ENCODE measurements at regions not wholly inside any gene's neighbourhood (a gene's known extent, or its start where the extent isn't known, plus 50 kb on each side); places are given as distances from the start of the nearest gene placed in this dataset.

GRCh38 chr1:5430136-5430535 is 562.1 kb downstream of the NPHP4 start:
- no peaks in the 10 kb centered on the region for H3K9me3 ChIP-seq (ENCODE audit: control insufficient read depth, low read depth, low read length)

GRCh38 chr1:5428351-5428750 is 563.9 kb downstream of the NPHP4 start:
- Histone ChIP-seq H3K36me3 (ENCODE audit: control insufficient read depth, low read depth, low read length) (no peaks in the 10 kb centered on the region), H3K27ac (ENCODE audit: low read length) (no peak overlapping the region), H3K4me3 (ENCODE audit: low read length) (no peak overlapping the region), H3K27me3 (ENCODE audit: control insufficient read depth, insufficient read depth, low read length) (peaks cover 10% of the 10 kb centered on the region), H3K4me1 (ENCODE audit: control insufficient read depth, low read depth, low read length) (peaks cover 42% of the 10 kb centered on the region), H3K9ac (ENCODE audit: low read length) (no peak overlapping the region), H3K9me3 (ENCODE audit: control insufficient read depth, low read depth, low read length) (no peaks in the 10 kb centered on the region)

More at GRCh38 chr1:5430136-5430535, 562.1 kb downstream of the NPHP4 start:
- no peak overlapping the region for H3K9ac ChIP-seq (ENCODE audit: low read length)
- peaks cover 24% of the 10 kb centered on the region for H3K4me1 ChIP-seq (ENCODE audit: control insufficient read depth, low read depth, low read length)
- H3K36me3 ChIP-seq (ENCODE audit: control insufficient read depth, low read depth, low read length) = no peaks in the 10 kb centered on the region
- H3K27ac ChIP-seq (ENCODE audit: low read length) = no peak overlapping the region
- no peaks in the 10 kb centered on the region for H3K27me3 ChIP-seq (ENCODE audit: control insufficient read depth, insufficient read depth, low read length)
- no peak overlapping the region for H3K4me3 ChIP-seq (ENCODE audit: low read length)

- Histone ChIP-seq H3K27ac (ENCODE audit: low read length) (no peak overlapping the region), H3K4me1 (ENCODE audit: control insufficient read depth, low read depth, low read length) (peaks cover 48% of the 10 kb centered on the region), H3K27me3 (ENCODE audit: control insufficient read depth, insufficient read depth, low read length) (peaks cover 10% of the 10 kb centered on the region), H3K36me3 (ENCODE audit: control insufficient read depth, low read depth, low read length) (no peaks in the 10 kb centered on the region), H3K4me3 (ENCODE audit: low read length) (no peak overlapping the region), H3K9me3 (ENCODE audit: control insufficient read depth, low read depth, low read length) (no peaks in the 10 kb centered on the region), H3K9ac (ENCODE audit: low read length) (no peak overlapping the region)
These were observed 565.1 kb downstream of the NPHP4 start for GRCh38 chr1:5427026-5427613.

- peaks cover 38% of the 10 kb centered on the region for H3K4me1 ChIP-seq (ENCODE audit: control insufficient read depth, low read depth, low read length)
- H3K27ac ChIP-seq (ENCODE audit: low read length) = no peak overlapping the region
- H3K9ac ChIP-seq (ENCODE audit: low read length) = no peak overlapping the region
- peak overlapping the region; percentile 34 for H3K4me3 ChIP-seq (ENCODE audit: low read length)
- no peaks in the 10 kb centered on the region for H3K36me3 ChIP-seq (ENCODE audit: control insufficient read depth, low read depth, low read length)
- H3K9me3 ChIP-seq (ENCODE audit: control insufficient read depth, low read depth, low read length) = no peaks in the 10 kb centered on the region
- peaks cover 10% of the 10 kb centered on the region for H3K27me3 ChIP-seq (ENCODE audit: control insufficient read depth, insufficient read depth, low read length)
These were observed 567.2 kb downstream of the NPHP4 start for GRCh38 chr1:5424802-5425703.

- H3K4me3 ChIP-seq (ENCODE audit: low read length) = no peak overlapping the region
- H3K27me3 ChIP-seq (ENCODE audit: control insufficient read depth, insufficient read depth, low read length) = peaks cover 10% of the 10 kb centered on the region
- peaks cover 34% of the 10 kb centered on the region for H3K4me1 ChIP-seq (ENCODE audit: control insufficient read depth, low read depth, low read length)
- no peak overlapping the region for H3K9ac ChIP-seq (ENCODE audit: low read length)
- no peaks in the 10 kb centered on the region for H3K9me3 ChIP-seq (ENCODE audit: control insufficient read depth, low read depth, low read length)
- H3K27ac ChIP-seq (ENCODE audit: low read length) = no peak overlapping the region
- H3K36me3 ChIP-seq (ENCODE audit: control insufficient read depth, low read depth, low read length) = no peaks in the 10 kb centered on the region
These were observed 569.1 kb downstream of the NPHP4 start for GRCh38 chr1:5423109-5423508.

- no peak overlapping the region for H3K4me3 ChIP-seq (ENCODE audit: low read length)
- H3K9ac ChIP-seq (ENCODE audit: low read length) = no peak overlapping the region
- peaks cover 18% of the 10 kb centered on the region for H3K4me1 ChIP-seq (ENCODE audit: control insufficient read depth, low read depth, low read length)
- peaks cover 8% of the 10 kb centered on the region for H3K27me3 ChIP-seq (ENCODE audit: control insufficient read depth, insufficient read depth, low read length)
- H3K27ac ChIP-seq (ENCODE audit: low read length) = no peak overlapping the region
- H3K9me3 ChIP-seq (ENCODE audit: control insufficient read depth, low read depth, low read length) = no peaks in the 10 kb centered on the region
- no peaks in the 10 kb centered on the region for H3K36me3 ChIP-seq (ENCODE audit: control insufficient read depth, low read depth, low read length)
These were observed 572.7 kb downstream of the NPHP4 start for GRCh38 chr1:5419501-5419900.

GRCh38 chr1:5416518-5416917 is 575.7 kb downstream of the NPHP4 start:
- no peak overlapping the region for H3K4me3 ChIP-seq (ENCODE audit: low read length)
- H3K27me3 ChIP-seq (ENCODE audit: control insufficient read depth, insufficient read depth, low read length) = no peaks in the 10 kb centered on the region
- no peak overlapping the region for H3K9ac ChIP-seq (ENCODE audit: low read length)
- no peaks in the 10 kb centered on the region for H3K9me3 ChIP-seq (ENCODE audit: control insufficient read depth, low read depth, low read length)
- no peaks in the 10 kb centered on the region for H3K36me3 ChIP-seq (ENCODE audit: control insufficient read depth, low read depth, low read length)
- H3K4me1 ChIP-seq (ENCODE audit: control insufficient read depth, low read depth, low read length) = no peaks in the 10 kb centered on the region
- no peak overlapping the region for H3K27ac ChIP-seq (ENCODE audit: low read length)

- H3K36me3 ChIP-seq (ENCODE audit: control insufficient read depth, low read depth, low read length) = no peaks in the 10 kb centered on the region
- no peak overlapping the region for H3K4me3 ChIP-seq (ENCODE audit: low read length)
- H3K27ac ChIP-seq (ENCODE audit: low read length) = no peak overlapping the region
- no peaks in the 10 kb centered on the region for H3K9me3 ChIP-seq (ENCODE audit: control insufficient read depth, low read depth, low read length)
- H3K9ac ChIP-seq (ENCODE audit: low read length) = no peak overlapping the region
- H3K27me3 ChIP-seq (ENCODE audit: control insufficient read depth, insufficient read depth, low read length) = no peaks in the 10 kb centered on the region
- H3K4me1 ChIP-seq (ENCODE audit: control insufficient read depth, low read depth, low read length) = no peaks in the 10 kb centered on the region
These were observed 576.6 kb downstream of the NPHP4 start for GRCh38 chr1:5415606-5416005.

- Histone ChIP-seq H3K36me3 (ENCODE audit: control insufficient read depth, low read depth, low read length) (no peaks in the 10 kb centered on the region), H3K27ac (ENCODE audit: low read length) (no peak overlapping the region)
These were observed 581.6 kb downstream of the NPHP4 start for GRCh38 chr1:5410652-5411051.

GRCh38 chr1:5408401-5408800 is 583.8 kb downstream of the NPHP4 start:
- H3K4me3 ChIP-seq (ENCODE audit: low read length) = no peak overlapping the region
- no peaks in the 10 kb centered on the region for H3K36me3 ChIP-seq (ENCODE audit: control insufficient read depth, low read depth, low read length)
- H3K27me3 ChIP-seq (ENCODE audit: control insufficient read depth, insufficient read depth, low read length) = no peaks in the 10 kb centered on the region
- H3K9me3 ChIP-seq (ENCODE audit: control insufficient read depth, low read depth, low read length) = no peaks in the 10 kb centered on the region
- H3K9ac ChIP-seq (ENCODE audit: low read length) = no peak overlapping the region
- no peaks in the 10 kb centered on the region for H3K4me1 ChIP-seq (ENCODE audit: control insufficient read depth, low read depth, low read length)
- H3K27ac ChIP-seq (ENCODE audit: low read length) = no peak overlapping the region

More at GRCh38 chr1:5410652-5411051, 581.6 kb downstream of the NPHP4 start:
- Histone ChIP-seq H3K9me3 (ENCODE audit: control insufficient read depth, low read depth, low read length) (no peaks in the 10 kb centered on the region), H3K4me1 (ENCODE audit: control insufficient read depth, low read depth, low read length) (no peaks in the 10 kb centered on the region), H3K27me3 (ENCODE audit: control insufficient read depth, insufficient read depth, low read length) (no peaks in the 10 kb centered on the region), H3K4me3 (ENCODE audit: low read length) (no peak overlapping the region), H3K9ac (ENCODE audit: low read length) (no peak overlapping the region)

GRCh38 chr1:5405263-5405662 is 587.0 kb downstream of the NPHP4 start:
- H3K36me3 ChIP-seq (ENCODE audit: control insufficient read depth, low read depth, low read length) = no peaks in the 10 kb centered on the region
- H3K9me3 ChIP-seq (ENCODE audit: control insufficient read depth, low read depth, low read length) = no peaks in the 10 kb centered on the region
- no peaks in the 10 kb centered on the region for H3K4me1 ChIP-seq (ENCODE audit: control insufficient read depth, low read depth, low read length)

More at GRCh38 chr1:5405263-5405662, 587.0 kb downstream of the NPHP4 start:
- no peak overlapping the region for H3K9ac ChIP-seq (ENCODE audit: low read length)
- H3K27me3 ChIP-seq (ENCODE audit: control insufficient read depth, insufficient read depth, low read length) = no peaks in the 10 kb centered on the region
- H3K4me3 ChIP-seq (ENCODE audit: low read length) = no peak overlapping the region
- no peak overlapping the region for H3K27ac ChIP-seq (ENCODE audit: low read length)
